Caco-2 (cell line): ENCODE measurements at regions not wholly inside any gene's neighbourhood (a gene's known extent, or its start where the extent isn't known, plus 50 kb on each side); places are given as distances from the start of the nearest gene placed in this dataset.

Experiments used
- BruUV-seq: library from RNA; stranded (reverse); fragments of 400-500 nt; replicated peaks from 2 replicates; lab custom pipeline; 2021; lab: Mats Ljungman, UMichigan
- CTCF ChIA-PET: fragments of 300-600 bp; sonication (Branson Sonifier 250); formaldehyde crosslinking; loops from one replicate; lab custom pipeline; 2022; ENCODE audit warnings: antibody characterized with exemption; lab: Charles Lee
- POLR2A ChIA-PET: fragments of 300-600 bp; sonication (Branson Sonifier 250); formaldehyde crosslinking; loops from one replicate; lab custom pipeline; 2022; ENCODE audit warnings: antibody characterized with exemption; lab: Charles Lee
- DNase-seq, 2 experiments: peaks; one replicate each; pipeline versions ENCODE4 v3.0.0 to v3.0.0-alpha.2; 2020 to 2022
- H3K27me3 ChIP-seq: replicated peaks from 2 replicates; pipeline ENCODE4 v1.6.0; 2011; ENCODE audit warnings: low read length; ENCODE audit not compliant: control insufficient read depth, insufficient read depth
- H3K36me3 ChIP-seq: 2 replicates; pipeline ENCODE4 v1.5.1; 2011; ENCODE audit warnings: low read length; ENCODE audit not compliant: control insufficient read depth, insufficient read depth
- H3K4me1 ChIP-seq: fragments of 250-450 bp; sonication (Bioruptor Pico); 2 replicates; pipeline ENCODE4 v1.5.1; 2020; ENCODE audit warnings: mild to moderate bottlenecking
- H3K4me3 ChIP-seq: 2 replicates; pipeline ENCODE4 v1.5.1; 2011; ENCODE audit warnings: low read depth, mild to moderate bottlenecking, control low read depth, low read length
- H3K9me3 ChIP-seq: fragments of 250-450 bp; sonication (Bioruptor Pico); 2 replicates; pipeline ENCODE4 v1.5.1; 2020; ENCODE audit warnings: mild to moderate bottlenecking, moderate library complexity
- H3K27ac Mint-ChIP-seq: one replicate; pipeline ENCODE4 v1.8.0; 2022; ENCODE audit warnings: mixed read lengths; ENCODE audit not compliant: unreplicated experiment
- H3K27me3 Mint-ChIP-seq: one replicate; pipeline ENCODE4 v1.8.0; 2022; ENCODE audit warnings: mixed read lengths; ENCODE audit not compliant: insufficient read depth, unreplicated experiment
- H3K36me3 Mint-ChIP-seq: one replicate; pipeline ENCODE4 v1.8.0; 2022; ENCODE audit warnings: mild to moderate bottlenecking, mixed read lengths; ENCODE audit not compliant: insufficient read depth, unreplicated experiment
- H3K4me1 Mint-ChIP-seq: one replicate; pipeline ENCODE4 v1.8.0; 2022; ENCODE audit warnings: low read depth, mixed read lengths; ENCODE audit not compliant: unreplicated experiment
- H3K4me3 Mint-ChIP-seq: one replicate; pipeline ENCODE4 v1.8.0; 2022; ENCODE audit warnings: mild to moderate bottlenecking, moderate library complexity, mixed read lengths; ENCODE audit not compliant: unreplicated experiment
- H3K9me3 Mint-ChIP-seq: one replicate; pipeline ENCODE4 v1.8.0; 2022; ENCODE audit warnings: mixed read lengths; ENCODE audit not compliant: unreplicated experiment
- intact Hi-C: fragments of 100-400 bp; cut with micrococcal nuclease; formaldehyde crosslinking; loops from one replicate; pipeline ENCODE4 v1.10.0; 2022; ENCODE audit not compliant: unreplicated experiment
- TF ChIP-seq, protein P1 (sequence below), 2 experiments: fragments of 200-600 bp in 1 of 2; IDR thresholded peaks; 1 replicate in 1 of 2; 2 replicates in 1 of 2; pipeline versions ENCODE4 v1.5.1 to v1.8.0; 2011 to 2022; ENCODE audit warnings: antibody characterized with exemption in 1 of 2, control low read depth in 1 of 2, inconsistent platforms in 1 of 2, low read depth in 1 of 2, low read length in 1 of 2, mild to moderate bottlenecking in 1 of 2, moderate library complexity in 1 of 2; ENCODE audit not compliant: insufficient read depth in 1 of 2, severe bottlenecking in 1 of 2, unreplicated experiment in 1 of 2

DNA sequence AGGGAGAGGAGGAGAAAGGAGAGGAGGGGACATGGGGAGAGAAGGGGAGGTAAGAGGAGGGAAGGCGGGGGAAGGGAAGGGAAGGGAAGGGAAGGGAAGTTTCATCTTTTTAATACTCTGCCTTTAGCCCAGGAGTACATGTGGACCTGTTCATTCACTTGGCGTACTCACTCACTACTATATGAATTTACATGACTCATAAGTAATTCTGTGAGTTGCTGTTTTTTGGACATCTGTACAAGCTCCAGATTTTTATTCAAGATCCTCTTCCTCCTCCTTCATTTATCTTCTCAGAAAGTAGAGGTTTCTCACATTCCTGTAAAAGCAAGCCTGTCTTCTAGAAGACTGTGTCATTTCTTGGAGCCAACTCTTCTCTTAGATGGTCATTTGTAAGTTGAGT, 84.6 kb downstream of the RDH14 start:
- POLR2A ChIA-PET = no interaction called here
- Histone ChIP-seq H3K9me3 (no peaks in the 10 kb centered on the region), H3K36me3 (no peaks in the 10 kb centered on the region), H3K27me3 (no peaks in the 10 kb centered on the region), H3K4me3 (no peak overlapping the region), H3K4me1 (no peaks in the 10 kb centered on the region)
- CTCF ChIA-PET = no interaction called here
- no peak overlapping the region for H3K27ac Mint-ChIP-seq
- H3K27me3 Mint-ChIP-seq = peaks cover 13% of the 10 kb centered on the region
- no peaks in the 10 kb centered on the region for H3K36me3 Mint-ChIP-seq
- BruUV-seq = no TSS peak
- DNase-seq = no peak
- H3K4me3 Mint-ChIP-seq = no peak overlapping the region
- TF ChIP-seq, protein P1, sequence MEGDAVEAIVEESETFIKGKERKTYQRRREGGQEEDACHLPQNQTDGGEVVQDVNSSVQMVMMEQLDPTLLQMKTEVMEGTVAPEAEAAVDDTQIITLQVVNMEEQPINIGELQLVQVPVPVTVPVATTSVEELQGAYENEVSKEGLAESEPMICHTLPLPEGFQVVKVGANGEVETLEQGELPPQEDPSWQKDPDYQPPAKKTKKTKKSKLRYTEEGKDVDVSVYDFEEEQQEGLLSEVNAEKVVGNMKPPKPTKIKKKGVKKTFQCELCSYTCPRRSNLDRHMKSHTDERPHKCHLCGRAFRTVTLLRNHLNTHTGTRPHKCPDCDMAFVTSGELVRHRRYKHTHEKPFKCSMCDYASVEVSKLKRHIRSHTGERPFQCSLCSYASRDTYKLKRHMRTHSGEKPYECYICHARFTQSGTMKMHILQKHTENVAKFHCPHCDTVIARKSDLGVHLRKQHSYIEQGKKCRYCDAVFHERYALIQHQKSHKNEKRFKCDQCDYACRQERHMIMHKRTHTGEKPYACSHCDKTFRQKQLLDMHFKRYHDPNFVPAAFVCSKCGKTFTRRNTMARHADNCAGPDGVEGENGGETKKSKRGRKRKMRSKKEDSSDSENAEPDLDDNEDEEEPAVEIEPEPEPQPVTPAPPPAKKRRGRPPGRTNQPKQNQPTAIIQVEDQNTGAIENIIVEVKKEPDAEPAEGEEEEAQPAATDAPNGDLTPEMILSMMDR (IDR thresholded peaks at IDR 0.05; ENCODE audit: insufficient read depth in 1 of 2, low read depth in 1 of 2, low read length in 1 of 2, severe bottlenecking in 1 of 2, unreplicated experiment in 1 of 2) = no peak
- intact Hi-C loops = no loop called here
- H3K4me1 Mint-ChIP-seq = no peaks in the 10 kb centered on the region
- no peaks in the 10 kb centered on the region for H3K9me3 Mint-ChIP-seq

DNA sequence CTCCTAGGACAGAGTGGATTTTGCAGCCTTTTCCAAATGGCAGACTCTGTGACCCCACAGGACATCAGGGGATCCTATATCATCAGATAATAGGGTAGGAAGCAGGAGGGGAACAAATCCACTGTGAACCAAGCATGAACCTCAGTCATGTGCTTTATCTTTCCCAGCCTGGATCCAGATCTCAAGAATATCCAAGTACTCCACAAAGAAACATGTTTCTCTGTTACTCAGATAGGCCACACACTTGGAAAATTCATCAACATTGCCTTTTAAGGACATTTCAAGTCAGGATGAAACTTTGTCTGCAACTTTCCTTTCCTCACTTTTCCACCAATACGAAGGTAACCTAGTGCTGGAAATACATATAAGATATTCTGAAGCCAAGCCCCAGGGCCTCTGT, 85.8 kb downstream of the RDH14 start:
- H3K9me3 Mint-ChIP-seq = no peaks in the 10 kb centered on the region
- H3K4me3 Mint-ChIP-seq = no peak overlapping the region
- no peak overlapping the region for H3K27ac Mint-ChIP-seq
- DNase-seq = no peak
- no TSS peak for BruUV-seq
- H3K27me3 ChIP-seq = no peaks in the 10 kb centered on the region
- intact Hi-C loops = no loop called here
- no peak overlapping the region for H3K4me3 ChIP-seq
- ChIA-PET POLR2A (no interaction called here), CTCF (no interaction called here)
- TF ChIP-seq, protein P1 (IDR thresholded peaks at IDR 0.05; ENCODE audit: insufficient read depth in 1 of 2, low read depth in 1 of 2, low read length in 1 of 2, severe bottlenecking in 1 of 2, unreplicated experiment in 1 of 2) = no peak
- H3K36me3 Mint-ChIP-seq = no peaks in the 10 kb centered on the region
- no peaks in the 10 kb centered on the region for H3K4me1 ChIP-seq
- no peaks in the 10 kb centered on the region for H3K9me3 ChIP-seq
- H3K4me1 Mint-ChIP-seq = no peaks in the 10 kb centered on the region
- H3K36me3 ChIP-seq = no peaks in the 10 kb centered on the region
- H3K27me3 Mint-ChIP-seq = peaks cover 10% of the 10 kb centered on the region

- no TSS peak for BruUV-seq
- H3K4me1 Mint-ChIP-seq = no peaks in the 10 kb centered on the region
- intact Hi-C loops = no loop called here
- H3K4me1 ChIP-seq = no peaks in the 10 kb centered on the region
- H3K36me3 ChIP-seq = no peaks in the 10 kb centered on the region
- CTCF ChIA-PET = no interaction called here
- POLR2A ChIA-PET = no interaction called here
- no peak overlapping the region for H3K27ac Mint-ChIP-seq
- no peaks in the 10 kb centered on the region for H3K27me3 ChIP-seq
- DNase-seq = no peak
- no peaks in the 10 kb centered on the region for H3K9me3 Mint-ChIP-seq
- no peak overlapping the region for H3K4me3 Mint-ChIP-seq
- no peak overlapping the region for H3K4me3 ChIP-seq
- TF ChIP-seq, protein P1 (IDR thresholded peaks at IDR 0.05; ENCODE audit: insufficient read depth in 1 of 2, low read depth in 1 of 2, low read length in 1 of 2, severe bottlenecking in 1 of 2, unreplicated experiment in 1 of 2) = no peak
- no peaks in the 10 kb centered on the region for H3K9me3 ChIP-seq
- H3K36me3 Mint-ChIP-seq = no peaks in the 10 kb centered on the region
- H3K27me3 Mint-ChIP-seq = peaks cover 10% of the 10 kb centered on the region
Measured at GRCh38 chr2:18473241-18474181, 86.9 kb downstream of the RDH14 start.
